DND-41 (cell line): ENCODE measurements at regions not wholly inside any gene's neighbourhood (a gene's known extent, or its start where the extent isn't known, plus 50 kb on each side); places are given as distances from the start of the nearest gene placed in this dataset.

Experiments
- EZH2 ChIP-seq: IDR thresholded peaks from 3 replicates; pipeline ENCODE4 v1.6.1; 2012; ENCODE audit warnings: borderline replicate concordance, low read depth, mild to moderate bottlenecking, moderate library complexity, low read length, inconsistent platforms; ENCODE audit not compliant: severe bottlenecking
- TF ChIP-seq, protein P1 (sequence below): IDR thresholded peaks from 2 replicates; pipeline ENCODE4 v1.5.1; 2012; ENCODE audit warnings: borderline replicate concordance, low read length, moderate library complexity, mild to moderate bottlenecking; ENCODE audit not compliant: poor library complexity, severe bottlenecking; ENCODE audit errors: extremely low read depth

DNA sequence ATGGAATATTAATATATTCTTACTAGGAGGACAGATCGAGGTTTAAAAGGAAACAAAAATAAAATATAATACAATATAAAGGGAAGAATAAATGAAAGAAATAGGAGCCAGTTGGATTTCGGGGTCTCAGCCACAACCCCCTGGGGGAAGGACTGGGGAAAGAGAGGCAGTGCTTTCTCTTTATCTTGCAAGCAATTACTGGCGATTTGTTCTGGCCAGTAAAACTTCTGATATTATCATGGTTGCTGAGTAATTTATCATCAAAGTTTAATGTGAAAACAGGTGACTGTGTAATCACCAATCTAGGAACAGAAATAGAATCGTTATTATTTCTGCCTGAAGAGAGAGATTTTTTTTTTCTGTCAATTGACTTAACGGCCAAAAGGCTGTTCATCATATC is 917.7 kb upstream of the CELF4 start:
- TF ChIP-seq, protein P1, sequence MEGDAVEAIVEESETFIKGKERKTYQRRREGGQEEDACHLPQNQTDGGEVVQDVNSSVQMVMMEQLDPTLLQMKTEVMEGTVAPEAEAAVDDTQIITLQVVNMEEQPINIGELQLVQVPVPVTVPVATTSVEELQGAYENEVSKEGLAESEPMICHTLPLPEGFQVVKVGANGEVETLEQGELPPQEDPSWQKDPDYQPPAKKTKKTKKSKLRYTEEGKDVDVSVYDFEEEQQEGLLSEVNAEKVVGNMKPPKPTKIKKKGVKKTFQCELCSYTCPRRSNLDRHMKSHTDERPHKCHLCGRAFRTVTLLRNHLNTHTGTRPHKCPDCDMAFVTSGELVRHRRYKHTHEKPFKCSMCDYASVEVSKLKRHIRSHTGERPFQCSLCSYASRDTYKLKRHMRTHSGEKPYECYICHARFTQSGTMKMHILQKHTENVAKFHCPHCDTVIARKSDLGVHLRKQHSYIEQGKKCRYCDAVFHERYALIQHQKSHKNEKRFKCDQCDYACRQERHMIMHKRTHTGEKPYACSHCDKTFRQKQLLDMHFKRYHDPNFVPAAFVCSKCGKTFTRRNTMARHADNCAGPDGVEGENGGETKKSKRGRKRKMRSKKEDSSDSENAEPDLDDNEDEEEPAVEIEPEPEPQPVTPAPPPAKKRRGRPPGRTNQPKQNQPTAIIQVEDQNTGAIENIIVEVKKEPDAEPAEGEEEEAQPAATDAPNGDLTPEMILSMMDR, result no peak
- TF ChIP-seq EZH2, result no peak
